Body of pancreas (tissue), 4 donors: ENCODE measurements at regions not wholly inside any gene's neighbourhood (a gene's known extent, or its start where the extent isn't known, plus 50 kb on each side); places are given as distances from the start of the nearest gene placed in this dataset.

ENCODE experiments used
- CTCF ChIP-seq, 7 experiments: fragments of 450-650 bp in 4 of 7; fragments of 200-600 bp in 3 of 7; sonication (generic) in 3 of 7; IDR thresholded peaks; one replicate each; pipeline ENCODE4 v1.5.1; 2016 to 2019; ENCODE audit warnings: antibody characterized with exemption in 7 of 7
- POLR2A ChIP-seq, 3 donors: fragments of 450-650 bp; IDR thresholded peaks; one replicate each; pipeline ENCODE4 v1.6.1; 2016; ENCODE audit warnings: antibody characterized with exemption in 3 of 3, mild to moderate bottlenecking in 2 of 3

- TF ChIP-seq CTCF (IDR thresholded peaks at IDR 0.05), result no peak
- no peak for TF ChIP-seq POLR2A (IDR thresholded peaks at IDR 0.05)
Observed at GRCh38 chr1:201764166-201764565, 64.8 kb upstream of the IPO9 start.
